Activated naive CD4-positive, alpha-beta T cell treated with anti-CD3 and anti-CD28 coated beads, Interleukin-2, amount 50 U/mL, for 24 hours (primary cell): ENCODE measurements at regions not wholly inside any gene's neighbourhood (a gene's known extent, or its start where the extent isn't known, plus 50 kb on each side); places are given as distances from the start of the nearest gene placed in this dataset.
"Not testable (repeated sequence)": the region's sequence is repeated elsewhere in the genome, so short reads cannot be mapped to it uniquely, and the experiment has no call there.

Source experiments
- H3K27ac Mint-ChIP-seq: one replicate; pipeline ENCODE4 v1.8.0; 2021; ENCODE audit warnings: mild to moderate bottlenecking, mixed read lengths
- H3K27me3 Mint-ChIP-seq: one replicate; pipeline ENCODE4 v1.8.0; 2021; ENCODE audit warnings: mixed read lengths
- H3K36me3 Mint-ChIP-seq: one replicate; pipeline ENCODE4 v1.8.0; 2021; ENCODE audit warnings: mixed read lengths
- H3K4me1 Mint-ChIP-seq: one replicate; pipeline ENCODE4 v1.8.0; 2021; ENCODE audit warnings: mixed read lengths
- H3K4me3 Mint-ChIP-seq: one replicate; pipeline ENCODE4 v1.8.0; 2021; ENCODE audit warnings: mild to moderate bottlenecking, mixed read lengths
- H3K9me3 Mint-ChIP-seq: one replicate; pipeline ENCODE4 v1.8.0; 2021; ENCODE audit warnings: mixed read lengths

DNA sequence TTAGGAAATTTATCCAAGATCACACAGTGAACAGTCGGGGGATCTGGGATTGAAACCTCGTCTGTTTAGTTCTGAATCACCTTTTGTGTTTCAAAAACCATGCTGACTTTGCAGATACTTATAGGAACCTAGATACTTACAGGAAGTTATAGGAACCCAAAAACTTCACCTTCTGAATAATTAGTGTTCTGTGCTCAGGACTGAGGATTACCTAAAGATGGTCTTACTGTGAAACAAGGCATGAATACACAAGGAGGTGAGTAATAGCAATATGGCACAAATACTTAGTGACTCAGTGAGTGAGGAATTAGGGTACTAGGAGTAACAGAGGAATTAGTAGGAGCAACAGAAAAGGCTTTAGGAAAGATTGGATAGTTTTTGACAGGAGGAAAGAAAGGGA, 145.5 kb downstream of the LRATD1 start:
- Mint-ChIP-seq H3K36me3 (no peaks in the 10 kb centered on the region), H3K27me3 (no peaks in the 10 kb centered on the region), H3K9me3 (peaks cover 10% of the 10 kb centered on the region), H3K4me3 (no peak overlapping the region), H3K27ac (no peak overlapping the region), H3K4me1 (no peaks in the 10 kb centered on the region)

DNA sequence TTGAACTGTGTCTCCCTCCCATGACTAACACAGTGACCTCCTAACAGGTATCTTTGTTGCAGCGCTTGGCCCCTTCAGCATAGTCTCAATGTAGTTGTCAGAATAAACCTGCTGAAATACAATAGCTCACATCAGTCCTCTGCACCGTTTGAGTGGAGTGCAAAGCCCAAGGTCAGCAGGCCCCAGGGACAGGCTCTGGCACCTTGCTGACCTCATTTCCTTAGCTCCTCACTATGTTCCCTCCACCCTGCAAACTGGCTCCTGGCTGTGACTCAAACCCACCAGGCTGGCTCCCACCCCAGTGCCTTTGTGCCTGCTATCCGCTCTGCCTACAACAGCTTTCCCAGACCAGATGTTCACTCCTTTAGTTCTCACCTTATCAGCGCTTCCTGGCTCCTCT, 146.7 kb downstream of the LRATD1 start:
- peaks cover 10% of the 10 kb centered on the region for H3K9me3 Mint-ChIP-seq
- no peaks in the 10 kb centered on the region for H3K36me3 Mint-ChIP-seq
- no peak overlapping the region for H3K4me3 Mint-ChIP-seq
- no peak overlapping the region for H3K27ac Mint-ChIP-seq
- no peaks in the 10 kb centered on the region for H3K27me3 Mint-ChIP-seq
- no peaks in the 10 kb centered on the region for H3K4me1 Mint-ChIP-seq

DNA sequence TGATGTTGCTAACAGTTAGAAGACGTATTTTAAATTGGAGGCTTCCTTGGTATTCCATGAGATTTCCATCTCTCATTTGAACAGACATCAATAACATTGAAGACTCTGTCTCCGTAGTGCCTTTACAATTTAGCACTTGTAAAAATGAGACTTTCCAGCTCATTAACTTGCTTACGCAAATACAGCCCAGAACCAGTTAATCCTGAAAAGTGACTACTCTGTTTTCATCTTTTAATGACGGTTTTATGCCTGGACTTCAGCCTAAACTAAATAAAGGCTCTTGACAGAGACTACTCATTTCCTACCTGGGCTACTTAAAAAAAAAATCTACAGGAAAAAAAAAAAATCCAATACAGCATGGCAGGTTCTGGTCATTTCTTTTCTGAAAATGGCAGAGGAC, 148.6 kb downstream of the LRATD1 start:
- Mint-ChIP-seq H3K9me3 (peaks cover 10% of the 10 kb centered on the region), H3K27me3 (no peaks in the 10 kb centered on the region), H3K36me3 (no peaks in the 10 kb centered on the region), H3K4me3 (no peak overlapping the region), H3K27ac (no peak overlapping the region), H3K4me1 (no peaks in the 10 kb centered on the region)

DNA sequence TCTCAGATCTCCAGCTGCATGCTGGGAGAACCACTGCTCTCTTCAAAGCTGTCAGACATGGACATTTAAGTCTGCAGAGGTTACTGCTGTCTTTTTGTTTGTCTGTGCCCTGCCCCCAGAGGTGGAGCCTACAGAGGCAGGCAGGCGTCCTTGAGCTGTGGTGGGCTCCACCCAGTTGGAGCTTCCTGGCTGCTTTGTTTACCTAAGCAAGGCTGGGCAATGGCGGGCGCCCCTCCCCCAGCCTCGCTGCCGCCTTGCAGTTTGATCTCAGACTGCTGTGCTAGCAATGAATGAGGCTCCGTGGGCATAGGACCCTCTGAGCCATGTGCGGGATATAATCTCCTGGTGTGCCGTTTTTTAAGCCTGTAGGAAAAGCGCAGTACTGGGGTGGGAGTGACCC, 156.3 kb downstream of the LRATD1 start:
- H3K4me3 Mint-ChIP-seq, H3K27ac Mint-ChIP-seq, H3K36me3 Mint-ChIP-seq: not testable (repeated sequence)

DNA sequence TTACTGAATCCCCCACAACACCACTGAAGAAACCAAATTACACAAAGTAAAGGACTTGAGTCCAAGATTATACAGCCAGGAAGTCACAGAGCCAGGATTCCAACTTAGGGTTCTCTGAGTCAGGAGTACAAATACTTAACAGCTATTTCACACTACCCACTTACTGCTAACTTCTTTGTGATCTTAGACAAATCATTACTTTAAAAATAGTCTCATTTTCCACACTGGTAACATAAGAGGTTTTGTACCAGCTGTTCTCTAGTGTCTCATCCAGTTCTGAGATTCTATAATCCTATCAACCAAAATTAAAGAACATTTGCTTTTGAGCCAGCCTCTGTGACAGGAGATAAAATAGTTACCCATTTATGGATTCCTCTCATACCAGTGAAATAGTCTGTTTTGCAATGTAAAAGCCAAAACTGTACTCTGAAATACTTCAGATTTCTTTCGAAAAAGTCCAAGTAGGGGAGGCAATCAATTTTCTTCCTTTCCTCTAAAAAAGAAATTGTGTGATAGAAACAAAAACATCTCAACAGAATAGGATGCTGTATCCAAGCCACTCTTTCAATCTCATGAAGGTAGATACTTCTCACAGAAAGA, 157.6 kb downstream of the LRATD1 start:
- H3K27me3 Mint-ChIP-seq = no peaks in the 10 kb centered on the region
- no peak overlapping the region for H3K27ac Mint-ChIP-seq
- H3K36me3 Mint-ChIP-seq = no peaks in the 10 kb centered on the region
- no peak overlapping the region for H3K4me3 Mint-ChIP-seq
- no peaks in the 10 kb centered on the region for H3K4me1 Mint-ChIP-seq
- peaks cover 9% of the 10 kb centered on the region for H3K9me3 Mint-ChIP-seq

More for the DNA sequence above, 156.3 kb downstream of the LRATD1 start:
- not testable (repeated sequence) for H3K9me3 Mint-ChIP-seq, H3K27me3 Mint-ChIP-seq, H3K4me1 Mint-ChIP-seq

DNA sequence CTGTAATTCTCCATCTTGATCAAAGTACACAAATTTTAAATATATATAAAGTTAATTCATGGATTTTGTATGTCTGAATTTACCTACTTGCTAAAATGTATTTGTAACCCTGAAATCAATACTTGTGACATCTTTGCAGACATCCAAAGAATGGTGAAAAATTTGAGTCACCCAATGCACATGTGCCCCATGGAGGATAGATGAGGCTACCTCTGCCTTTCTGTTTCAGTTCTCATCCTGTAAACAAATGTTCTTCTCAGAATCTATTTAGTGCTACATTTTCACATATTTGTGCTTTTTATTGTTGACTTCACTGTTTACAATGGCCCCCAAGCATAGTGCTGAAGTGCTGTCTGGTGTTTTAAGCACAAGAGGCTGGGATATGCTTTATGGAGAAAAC, 171.5 kb downstream of the LRATD1 start:
- no peaks in the 10 kb centered on the region for H3K27me3 Mint-ChIP-seq
- H3K9me3 Mint-ChIP-seq = no peaks in the 10 kb centered on the region
- H3K27ac Mint-ChIP-seq = no peak overlapping the region
- H3K4me3 Mint-ChIP-seq = no peak overlapping the region
- H3K4me1 Mint-ChIP-seq = no peaks in the 10 kb centered on the region
- no peaks in the 10 kb centered on the region for H3K36me3 Mint-ChIP-seq

DNA sequence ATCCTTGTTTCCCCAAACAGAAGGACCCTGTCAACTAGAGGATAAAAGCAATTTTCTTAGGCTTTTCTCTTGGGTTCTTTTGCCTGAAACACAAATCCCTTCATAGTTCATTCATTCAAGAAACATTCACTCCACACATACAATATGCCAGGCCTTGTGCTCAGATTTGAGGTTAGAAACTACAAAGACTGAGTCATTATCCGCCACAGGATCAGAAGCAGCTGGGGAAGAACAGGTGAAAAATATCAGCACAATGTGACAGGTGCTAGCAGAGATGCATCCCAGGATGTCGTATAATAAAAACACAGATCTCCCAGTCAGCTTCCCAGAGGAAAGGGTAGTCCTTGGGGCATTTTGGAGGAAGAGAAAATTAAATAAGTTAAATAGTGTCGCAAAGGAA, 172.4 kb downstream of the LRATD1 start:
- Mint-ChIP-seq H3K27me3 (no peaks in the 10 kb centered on the region), H3K27ac (no peak overlapping the region), H3K4me3 (no peak overlapping the region), H3K36me3 (no peaks in the 10 kb centered on the region), H3K9me3 (no peaks in the 10 kb centered on the region), H3K4me1 (no peaks in the 10 kb centered on the region)

DNA sequence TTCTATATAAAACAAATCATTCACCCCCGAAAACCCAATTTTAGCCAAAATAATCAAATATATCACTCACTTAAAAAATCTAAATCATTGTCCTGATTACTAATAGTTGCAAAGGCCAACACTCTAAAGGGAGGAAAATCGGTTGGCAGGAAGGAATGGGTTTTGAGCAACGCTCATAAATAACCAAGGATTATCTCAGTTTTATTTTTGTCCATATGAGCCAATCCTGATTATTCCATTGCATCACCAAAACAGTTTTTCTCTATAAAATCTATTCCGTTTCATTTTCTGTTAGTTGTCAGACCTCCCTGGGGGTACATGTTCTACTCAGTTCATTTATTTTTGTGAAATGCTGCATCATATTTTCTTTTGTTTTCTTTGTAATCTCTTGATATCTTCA, 174.1 kb downstream of the LRATD1 start:
- H3K4me1 Mint-ChIP-seq = no peaks in the 10 kb centered on the region
- H3K4me3 Mint-ChIP-seq = no peak overlapping the region
- no peaks in the 10 kb centered on the region for H3K36me3 Mint-ChIP-seq
- no peaks in the 10 kb centered on the region for H3K9me3 Mint-ChIP-seq
- no peak overlapping the region for H3K27ac Mint-ChIP-seq
- H3K27me3 Mint-ChIP-seq = no peaks in the 10 kb centered on the region

DNA sequence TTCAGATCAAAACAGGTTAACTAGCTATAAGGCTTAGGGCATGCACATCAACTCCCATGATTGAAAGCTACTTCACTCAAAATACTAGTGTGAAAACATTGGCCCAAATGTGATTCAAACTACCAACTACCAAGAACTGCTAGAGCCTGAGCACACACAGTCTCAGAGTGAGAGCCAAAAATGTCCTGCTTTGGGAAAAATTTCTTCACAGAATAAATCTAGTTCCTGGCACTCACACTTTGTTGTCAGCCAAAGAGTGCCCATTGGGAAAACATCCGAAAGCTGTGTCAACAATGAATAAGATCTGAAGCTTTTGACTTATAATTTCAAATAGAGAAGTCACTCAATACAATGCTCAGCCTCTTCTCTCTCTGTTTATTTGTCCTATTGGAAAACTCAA, 182.7 kb downstream of the LRATD1 start:
- Mint-ChIP-seq H3K4me1 (no peaks in the 10 kb centered on the region), H3K36me3 (no peaks in the 10 kb centered on the region), H3K9me3 (no peaks in the 10 kb centered on the region), H3K27ac (no peak overlapping the region), H3K4me3 (no peak overlapping the region), H3K27me3 (peaks cover 2% of the 10 kb centered on the region)

DNA sequence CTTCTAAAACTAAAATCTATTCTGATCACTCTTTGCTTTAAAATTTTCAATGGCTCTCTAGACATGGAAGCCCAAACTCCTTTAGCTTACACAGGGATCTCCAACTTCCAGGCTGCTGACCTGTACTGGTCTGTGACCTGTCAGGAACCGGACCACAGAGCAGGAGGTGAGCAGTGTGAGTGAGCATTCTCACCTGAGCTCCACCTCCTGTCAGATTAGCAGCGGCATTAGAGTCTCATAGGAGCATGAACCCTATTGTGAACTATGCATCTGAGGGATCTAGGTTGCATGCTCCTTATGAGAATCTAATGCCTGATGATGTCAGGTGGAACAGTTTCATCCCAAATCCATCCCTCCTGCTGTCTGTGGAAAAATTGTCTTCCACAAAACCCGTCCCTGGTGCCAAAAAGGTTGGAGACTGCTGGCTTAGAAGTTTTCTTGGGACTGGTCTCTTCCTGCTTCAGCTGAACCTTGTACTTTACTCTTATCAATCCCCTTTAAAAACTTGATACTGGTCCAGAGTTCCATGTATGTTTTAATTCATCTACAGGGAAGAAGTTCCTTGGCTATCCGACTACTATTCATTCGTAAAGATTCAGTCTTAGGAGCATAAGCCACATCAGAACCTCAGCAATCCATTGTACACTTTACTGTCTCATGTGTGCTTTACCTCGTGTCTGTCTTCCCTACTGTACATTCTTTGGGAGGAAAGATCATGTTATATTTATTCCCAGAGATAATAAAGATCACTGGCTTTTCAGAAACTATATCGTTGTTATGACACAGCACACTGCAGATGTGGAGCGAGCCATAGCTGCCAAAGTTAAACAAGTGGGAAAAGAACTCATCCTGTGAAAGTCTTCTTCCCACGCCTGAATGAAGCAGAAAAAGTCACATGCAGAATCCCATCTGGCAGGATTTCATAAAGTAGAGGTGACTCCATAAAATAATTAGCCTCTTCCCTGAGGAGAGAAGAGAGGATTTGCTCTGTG, 183.8 kb downstream of the LRATD1 start:
- Mint-ChIP-seq H3K4me1 (no peaks in the 10 kb centered on the region), H3K27ac (no peak overlapping the region), H3K27me3 (peaks cover 2% of the 10 kb centered on the region), H3K4me3 (no peak overlapping the region), H3K36me3 (no peaks in the 10 kb centered on the region), H3K9me3 (no peaks in the 10 kb centered on the region)

DNA sequence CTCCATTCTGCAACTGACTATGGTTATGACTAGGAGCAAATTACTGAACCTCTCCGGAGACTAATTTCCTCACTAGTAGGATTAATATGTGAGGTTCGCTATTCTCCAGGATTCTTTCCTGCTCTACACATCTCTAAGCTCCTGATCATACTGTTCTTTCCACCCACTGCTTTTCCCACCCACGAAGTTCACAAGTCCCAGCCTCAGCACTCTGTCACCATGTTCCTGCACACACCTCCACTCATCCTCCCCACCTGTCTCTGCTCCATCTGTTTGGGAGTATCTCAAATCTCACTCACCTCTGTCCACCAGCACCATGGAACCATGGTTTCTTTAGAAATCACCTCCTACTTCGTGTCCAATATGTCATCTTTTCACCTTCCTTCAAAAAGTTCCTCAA, 185.3 kb downstream of the LRATD1 start:
- Mint-ChIP-seq H3K27ac (no peak overlapping the region), H3K4me3 (no peak overlapping the region), H3K9me3 (no peaks in the 10 kb centered on the region), H3K36me3 (no peaks in the 10 kb centered on the region), H3K4me1 (no peaks in the 10 kb centered on the region), H3K27me3 (peaks cover 2% of the 10 kb centered on the region)

DNA sequence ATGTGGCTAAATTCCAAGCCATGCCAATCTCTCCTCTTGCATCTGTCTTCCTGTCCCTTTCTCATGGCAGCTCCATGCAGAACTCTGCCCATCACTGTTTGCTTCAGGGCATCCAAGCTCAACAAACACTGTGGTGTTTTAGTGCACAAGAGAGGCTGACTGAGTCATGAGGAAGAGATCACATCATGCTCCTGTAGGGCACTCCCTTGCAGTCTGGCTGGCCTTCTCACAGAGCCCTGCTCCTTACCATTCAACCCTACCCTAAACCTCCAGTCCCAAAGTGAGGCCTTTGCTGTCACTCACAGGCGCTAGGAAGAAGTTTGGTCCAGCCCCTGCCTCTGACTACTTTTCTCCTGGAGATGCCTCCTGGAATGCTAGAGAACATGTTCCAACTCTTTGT, 194.0 kb downstream of the LRATD1 start:
- H3K9me3 Mint-ChIP-seq = peaks cover 6% of the 10 kb centered on the region
- H3K36me3 Mint-ChIP-seq = no peaks in the 10 kb centered on the region
- peaks cover 2% of the 10 kb centered on the region for H3K27me3 Mint-ChIP-seq
- no peaks in the 10 kb centered on the region for H3K4me1 Mint-ChIP-seq
- H3K27ac Mint-ChIP-seq = no peak overlapping the region
- H3K4me3 Mint-ChIP-seq = no peak overlapping the region

DNA sequence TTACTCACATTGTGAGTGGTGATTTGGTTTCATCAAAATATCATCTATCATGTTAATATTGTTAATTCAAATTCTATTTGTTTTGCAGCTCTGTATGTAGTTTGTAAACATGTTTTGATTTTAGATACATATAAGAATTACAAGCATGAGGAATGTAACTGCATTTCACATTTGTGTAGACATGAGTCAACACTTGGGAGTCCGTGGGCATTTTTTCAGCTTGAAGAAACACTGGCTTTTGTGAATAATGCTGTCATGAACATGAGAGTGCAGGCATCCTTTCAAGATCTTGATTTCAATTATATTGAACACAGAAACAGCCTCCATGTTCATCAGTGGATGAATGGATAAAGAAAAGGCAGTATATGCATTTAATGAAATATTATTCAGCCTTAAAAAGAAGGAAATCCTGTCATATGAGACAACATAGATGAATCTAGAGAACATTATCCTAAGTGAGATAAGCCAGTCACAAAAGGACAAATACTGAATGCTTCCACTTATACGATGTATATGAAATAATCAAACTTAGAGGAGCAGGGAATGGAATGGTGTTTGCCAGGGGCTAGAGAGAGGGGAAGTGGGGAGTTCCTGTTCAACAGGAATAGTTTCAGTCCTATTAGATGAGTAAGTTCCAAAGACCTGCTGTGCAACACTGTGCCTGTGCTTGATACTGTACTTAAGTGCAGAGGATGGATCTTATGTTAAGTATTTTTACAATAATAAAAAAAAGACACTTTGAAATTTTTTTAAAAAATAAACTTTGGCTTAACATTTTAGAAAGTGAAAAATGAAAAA, 194.9 kb downstream of the LRATD1 start:
- no peak overlapping the region for H3K27ac Mint-ChIP-seq
- no peak overlapping the region for H3K4me3 Mint-ChIP-seq
- H3K27me3 Mint-ChIP-seq = peaks cover 2% of the 10 kb centered on the region
- H3K36me3 Mint-ChIP-seq = no peaks in the 10 kb centered on the region
- peaks cover 6% of the 10 kb centered on the region for H3K9me3 Mint-ChIP-seq
- H3K4me1 Mint-ChIP-seq = no peaks in the 10 kb centered on the region

DNA sequence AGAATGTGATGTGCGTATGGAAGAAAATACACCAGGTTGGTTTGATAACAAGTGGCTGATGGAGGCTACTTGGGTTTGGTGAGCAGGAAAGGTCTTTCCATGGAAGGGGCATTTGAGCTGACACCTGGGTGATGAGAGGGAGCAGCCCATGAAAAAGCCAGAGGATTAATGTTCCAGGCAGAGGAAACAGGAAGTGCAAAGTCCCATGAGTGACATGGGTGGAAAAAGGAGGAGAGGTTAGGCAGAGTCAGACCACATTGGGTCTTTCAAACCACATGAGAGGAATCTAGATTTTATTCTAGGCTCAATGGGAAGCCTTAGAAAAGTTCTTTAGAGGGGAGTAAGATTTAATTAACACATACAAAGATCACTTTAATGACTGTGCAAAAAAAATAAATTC, 195.7 kb downstream of the LRATD1 start:
- Mint-ChIP-seq H3K36me3 (no peaks in the 10 kb centered on the region), H3K4me3 (no peak overlapping the region), H3K27me3 (peaks cover 2% of the 10 kb centered on the region), H3K27ac (no peak overlapping the region), H3K9me3 (peaks cover 6% of the 10 kb centered on the region), H3K4me1 (no peaks in the 10 kb centered on the region)

DNA sequence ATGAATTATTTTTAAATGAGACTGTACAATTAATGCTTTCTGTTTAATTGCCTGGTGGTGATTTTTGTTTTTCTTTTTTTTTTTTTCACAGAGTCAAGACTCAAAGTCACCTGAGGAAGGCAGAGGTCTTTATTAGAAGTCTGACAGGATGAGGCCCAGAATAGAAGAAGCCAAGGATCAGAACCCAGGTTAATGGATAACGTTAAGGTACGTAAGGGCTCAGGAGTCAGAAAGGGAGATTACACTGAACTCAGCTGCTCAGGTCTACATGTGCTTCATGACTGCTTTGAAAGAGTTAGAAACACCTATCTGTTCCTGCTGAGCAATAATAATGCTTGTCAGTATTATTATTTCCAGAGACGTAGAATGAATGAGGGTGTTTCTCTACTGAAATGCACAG, 196.5 kb downstream of the LRATD1 start:
- Mint-ChIP-seq H3K36me3 (no peaks in the 10 kb centered on the region), H3K4me3 (no peak overlapping the region), H3K4me1 (no peaks in the 10 kb centered on the region)

DNA sequence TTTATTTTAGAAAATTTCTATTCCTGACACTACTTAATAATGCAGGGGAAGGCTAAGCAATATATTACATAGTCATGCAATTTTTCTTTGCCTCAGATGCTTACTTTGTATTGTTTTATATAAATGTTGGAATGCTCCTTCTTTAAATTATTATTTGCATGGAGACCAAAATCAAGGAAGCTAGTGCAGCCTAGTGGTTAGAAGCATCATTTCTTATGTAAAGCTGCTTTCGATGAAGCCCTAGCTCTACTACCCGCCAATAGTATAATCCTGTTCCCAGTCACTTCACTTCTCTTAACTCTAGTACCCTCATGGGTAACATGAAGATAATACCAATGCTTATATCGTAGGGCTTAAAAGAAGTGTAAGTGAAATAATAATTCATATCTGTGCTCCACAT, 198.9 kb downstream of the LRATD1 start:
- Mint-ChIP-seq H3K9me3 (peaks cover 6% of the 10 kb centered on the region), H3K27me3 (peaks cover 2% of the 10 kb centered on the region), H3K4me3 (no peak overlapping the region), H3K4me1 (no peaks in the 10 kb centered on the region), H3K27ac (peak overlapping the region; percentile 44), H3K36me3 (no peaks in the 10 kb centered on the region)

More for the DNA sequence above, 196.5 kb downstream of the LRATD1 start:
- H3K27ac Mint-ChIP-seq = no peak overlapping the region
- H3K9me3 Mint-ChIP-seq = peaks cover 6% of the 10 kb centered on the region
- peaks cover 2% of the 10 kb centered on the region for H3K27me3 Mint-ChIP-seq
